HK-2 (cell line): ENCODE measurements at regions not wholly inside any gene's neighbourhood (a gene's known extent, or its start where the extent isn't known, plus 50 kb on each side); places are given as distances from the start of the nearest gene placed in this dataset.
"Not testable (repeated sequence)": the region's sequence is repeated elsewhere in the genome, so short reads cannot be mapped to it uniquely, and the experiment has no call there.

Experiments
- DNase-seq: peaks from one replicate; pipeline ENCODE4 v3.0.0-alpha.2; 2018; ENCODE audit not compliant: unreplicated experiment

GRCh38 chr6:168938546-168938945 is 315.1 kb downstream of the THBS2 start:
- no peak for DNase-seq

- DNase-seq, result no peak
Observed at GRCh38 chr6:168937054-168937453, 316.6 kb downstream of the THBS2 start.

- no peak for DNase-seq
Observed at GRCh38 chr6:168935628-168936010, 318.0 kb downstream of the THBS2 start.

GRCh38 chr6:168934660-168935627 is 318.7 kb downstream of the THBS2 start:
- DNase-seq, result no peak

- not testable (repeated sequence) for DNase-seq
Observed at GRCh38 chr6:168932171-168932570, 321.5 kb downstream of the THBS2 start.

- DNase-seq, result not testable (repeated sequence)
Observed at GRCh38 chr6:168931072-168931471, 322.6 kb downstream of the THBS2 start.

GRCh38 chr6:168929871-168930450 is 323.7 kb downstream of the THBS2 start:
- DNase-seq, result no peak

- no peak for DNase-seq
Observed at GRCh38 chr6:168928012-168928411, 325.6 kb downstream of the THBS2 start.

- no peak for DNase-seq
Observed at GRCh38 chr6:168927026-168927425, 326.6 kb downstream of the THBS2 start.

- DNase-seq, result no peak
Observed at GRCh38 chr6:168926306-168926705, 327.3 kb downstream of the THBS2 start.

- no peak for DNase-seq
Observed at GRCh38 chr6:168925671-168926070, 328.0 kb downstream of the THBS2 start.

GRCh38 chr6:168923171-168923570 is 330.5 kb downstream of the THBS2 start:
- no peak for DNase-seq

GRCh38 chr6:168922436-168922835 is 331.2 kb downstream of the THBS2 start:
- DNase-seq, result no peak

- no peak for DNase-seq
Observed at GRCh38 chr6:168920289-168920688, 333.4 kb downstream of the THBS2 start.

GRCh38 chr6:168919470-168920179 is 334.0 kb downstream of the THBS2 start:
- DNase-seq, result no peak

- DNase-seq, result no peak
Observed at GRCh38 chr6:168916576-168917211, 337.0 kb downstream of the THBS2 start.

GRCh38 chr6:168915855-168916254 is 337.8 kb downstream of the THBS2 start:
- DNase-seq, result no peak

GRCh38 chr6:168915242-168915641 is 338.4 kb downstream of the THBS2 start:
- no peak for DNase-seq

- DNase-seq, result no peak
Observed at GRCh38 chr6:168913866-168914469, 339.7 kb downstream of the THBS2 start.

GRCh38 chr6:168913231-168913865 is 340.3 kb downstream of the THBS2 start:
- not testable (repeated sequence) for DNase-seq

GRCh38 chr6:168909288-168909687 is 344.4 kb downstream of the THBS2 start:
- no peak for DNase-seq
